ENCODE measurements at regions not wholly inside any gene's neighbourhood (a gene's known extent, or its start where the extent isn't known, plus 50 kb on each side); places are given as distances from the start of the nearest gene placed in this dataset.
A peak's percentile ranks its signal among the peaks of the same experiment; 100 is the strongest.

GRCh38 chr10:124237282-124237961 is 144.0 kb upstream of the CHST15 start:
- no peak for DNase-seq (ENCODE audit: low read depth in 2 of 2)

GRCh38 chr10:124236816-124237215 is 143.4 kb upstream of the CHST15 start:
- peak in 1 of 2 donors; percentile 27 for DNase-seq (ENCODE audit: low read depth in 2 of 2)

More at GRCh38 chr10:124237282-124237961, 144.0 kb upstream of the CHST15 start:
- Histone ChIP-seq H3K4me2 (ENCODE audit: extremely low read depth, insufficient read depth, low read length) (no peak overlapping the region), H3K79me2 (ENCODE audit: control insufficient read depth, insufficient read depth, low read length) (no peaks in the 10 kb centered on the region), H4K20me1 (ENCODE audit: control insufficient read depth, extremely low read depth, insufficient read depth, low read length) (no peaks in the 10 kb centered on the region), H3K4me3 (replicated peaks in 1 of 4; ENCODE audit: control extremely low read depth in 1 of 4, insufficient read depth in 1 of 4, low read depth in 3 of 4, low read length in 4 of 4) (no peak overlapping the region), H3K9ac (ENCODE audit: insufficient read depth, low read length) (no peak overlapping the region), H3K36me3 (ENCODE audit: control insufficient read depth, insufficient read depth, low read length) (no peaks in the 10 kb centered on the region), H3K27me3 (ENCODE audit: control insufficient read depth, insufficient read depth, low read length) (no peaks in the 10 kb centered on the region), H3K9me3 (ENCODE audit: control insufficient read depth, insufficient read depth, low read depth, low read length) (no peaks in the 10 kb centered on the region), H2AFZ (ENCODE audit: low read length) (no peak overlapping the region), H3K27ac (ENCODE audit: insufficient read depth, low read length) (no peak overlapping the region), H3K4me1 (ENCODE audit: control insufficient read depth, extremely low read depth, insufficient read depth, low read length) (no peaks in the 10 kb centered on the region)
- TF ChIP-seq CTCF (conservative IDR thresholded peaks at IDR 0.05 in 1 of 2, IDR thresholded peaks at IDR 0.05 in 1 of 2; ENCODE audit: low read depth in 1 of 2, low read length in 2 of 2) (no peak), EZH2 (IDR thresholded peaks at IDR 0.05; ENCODE audit: low read length, missing control alignments) (no peak)

GRCh38 chr10:124236136-124236535 is 142.7 kb upstream of the CHST15 start:
- Histone ChIP-seq H3K27me3 (ENCODE audit: control insufficient read depth, insufficient read depth, low read length) (no peaks in the 10 kb centered on the region), H3K4me2 (ENCODE audit: extremely low read depth, insufficient read depth, low read length) (no peak overlapping the region), H2AFZ (ENCODE audit: low read length) (no peak overlapping the region), H3K4me3 (replicated peaks in 1 of 4; ENCODE audit: control extremely low read depth in 1 of 4, insufficient read depth in 1 of 4, low read depth in 3 of 4, low read length in 4 of 4) (no peak overlapping the region), H3K9ac (ENCODE audit: insufficient read depth, low read length) (no peak overlapping the region), H3K36me3 (ENCODE audit: control insufficient read depth, insufficient read depth, low read length) (no peaks in the 10 kb centered on the region), H3K9me3 (ENCODE audit: control insufficient read depth, insufficient read depth, low read depth, low read length) (no peaks in the 10 kb centered on the region), H3K79me2 (ENCODE audit: control insufficient read depth, insufficient read depth, low read length) (no peaks in the 10 kb centered on the region), H3K4me1 (ENCODE audit: control insufficient read depth, extremely low read depth, insufficient read depth, low read length) (no peaks in the 10 kb centered on the region), H4K20me1 (ENCODE audit: control insufficient read depth, extremely low read depth, insufficient read depth, low read length) (no peaks in the 10 kb centered on the region), H3K27ac (ENCODE audit: insufficient read depth, low read length) (no peak overlapping the region)
- TF ChIP-seq CTCF (conservative IDR thresholded peaks at IDR 0.05 in 1 of 2, IDR thresholded peaks at IDR 0.05 in 1 of 2; ENCODE audit: low read depth in 1 of 2, low read length in 2 of 2) (no peak), EZH2 (IDR thresholded peaks at IDR 0.05; ENCODE audit: low read length, missing control alignments) (no peak)
- DNase-seq (ENCODE audit: low read depth in 2 of 2) = no peak

More at GRCh38 chr10:124236816-124237215, 143.4 kb upstream of the CHST15 start:
- H3K79me2 ChIP-seq (ENCODE audit: control insufficient read depth, insufficient read depth, low read length) = no peaks in the 10 kb centered on the region
- H3K4me3 ChIP-seq (replicated peaks in 1 of 4; ENCODE audit: control extremely low read depth in 1 of 4, insufficient read depth in 1 of 4, low read depth in 3 of 4, low read length in 4 of 4) = no peak overlapping the region
- no peaks in the 10 kb centered on the region for H3K9me3 ChIP-seq (ENCODE audit: control insufficient read depth, insufficient read depth, low read depth, low read length)
- no peaks in the 10 kb centered on the region for H3K36me3 ChIP-seq (ENCODE audit: control insufficient read depth, insufficient read depth, low read length)
- H3K4me2 ChIP-seq (ENCODE audit: extremely low read depth, insufficient read depth, low read length) = no peak overlapping the region
- no peak overlapping the region for H3K9ac ChIP-seq (ENCODE audit: insufficient read depth, low read length)
- no peaks in the 10 kb centered on the region for H3K27me3 ChIP-seq (ENCODE audit: control insufficient read depth, insufficient read depth, low read length)
- TF ChIP-seq CTCF (conservative IDR thresholded peaks at IDR 0.05 in 1 of 2, IDR thresholded peaks at IDR 0.05 in 1 of 2; ENCODE audit: low read depth in 1 of 2, low read length in 2 of 2) (no peak), EZH2 (IDR thresholded peaks at IDR 0.05; ENCODE audit: low read length, missing control alignments) (no peak)
- no peaks in the 10 kb centered on the region for H4K20me1 ChIP-seq (ENCODE audit: control insufficient read depth, extremely low read depth, insufficient read depth, low read length)
- no peaks in the 10 kb centered on the region for H3K4me1 ChIP-seq (ENCODE audit: control insufficient read depth, extremely low read depth, insufficient read depth, low read length)
- H2AFZ ChIP-seq (ENCODE audit: low read length) = no peak overlapping the region
- no peak overlapping the region for H3K27ac ChIP-seq (ENCODE audit: insufficient read depth, low read length)

Measured in fibroblast of lung (primary cell).